IMR-90 (cell line): ENCODE measurements at regions not wholly inside any gene's neighbourhood (a gene's known extent, or its start where the extent isn't known, plus 50 kb on each side); places are given as distances from the start of the nearest gene placed in this dataset.

ENCODE experiments used
- ATAC-seq: fragments of 200-7000 bp; cut with Tn5 transposase; 2 replicates; pipeline ENCODE4 v1.9.1; 2020; ENCODE audit warnings: low read depth, mild to moderate bottlenecking, moderate library complexity
- BruUV-seq: library from RNA; stranded (reverse); fragments of 400-500 nt; replicated peaks from 2 replicates; lab custom pipeline; 2021; lab: Mats Ljungman, UMichigan
- CTCF ChIA-PET: fragments of 300-600 bp; formaldehyde crosslinking; extraction: SDS; loops from one replicate; lab custom pipeline; 2021; ENCODE audit warnings: antibody characterized with exemption; lab: Yijun Ruan, JAX
- POLR2A ChIA-PET: fragments of 300-600 bp; sonication (Branson Sonifier 250); formaldehyde crosslinking; loops from one replicate; lab custom pipeline; 2022; ENCODE audit warnings: antibody characterized with exemption; ENCODE audit not compliant: unreplicated experiment; lab: Charles Lee
- DNase-seq: peaks from one replicate; pipeline ENCODE4 v3.0.0; 2013
- H2AFZ ChIP-seq: replicated peaks from 2 replicates; pipeline ENCODE3; 2013; ENCODE audit warnings: low read length, mild to moderate bottlenecking; ENCODE audit not compliant: poor library complexity
- H2AK5ac ChIP-seq: 2 replicates; pipeline ENCODE4 v1.6.1; 2013; ENCODE audit warnings: low read depth, low read length, inconsistent platforms
- H2AK9ac ChIP-seq: replicated peaks from 2 replicates; pipeline ENCODE3; 2013; ENCODE audit warnings: mild to moderate bottlenecking, low read depth, low read length, moderate library complexity; ENCODE audit not compliant: poor library complexity
- H2BK120ac ChIP-seq: 2 replicates; pipeline ENCODE4 v1.6.1; 2013; ENCODE audit warnings: low read depth, low read length, inconsistent platforms
- H2BK15ac ChIP-seq: 3 replicates; pipeline ENCODE4 v1.6.1; 2013; ENCODE audit warnings: low read depth, low read length, inconsistent platforms
- H2BK20ac ChIP-seq: 2 replicates; pipeline ENCODE4 v1.6.1; 2013; ENCODE audit warnings: low read depth, mild to moderate bottlenecking, inconsistent platforms, low read length, moderate library complexity
- H2BK5ac ChIP-seq: 2 replicates; pipeline ENCODE4 v1.6.1; 2013; ENCODE audit warnings: mild to moderate bottlenecking, low read depth, low read length, inconsistent platforms; ENCODE audit not compliant: poor library complexity, severe bottlenecking
- H3K14ac ChIP-seq: replicated peaks from 2 replicates; pipeline ENCODE4 v1.6.1; 2013; ENCODE audit warnings: low read depth, low read length, inconsistent platforms
- H3K18ac ChIP-seq: 2 replicates; pipeline ENCODE4 v1.6.1; 2013; ENCODE audit warnings: low read depth, low read length, control low read depth
- H3K23ac ChIP-seq: 2 replicates; pipeline ENCODE4 v1.6.1; 2013; ENCODE audit warnings: low read depth, low read length, inconsistent platforms
- H3K27ac ChIP-seq: 2 replicates; pipeline ENCODE4 v1.5.1; 2013; ENCODE audit warnings: mild to moderate bottlenecking, control low read depth, low read length; ENCODE audit not compliant: insufficient read depth
- H3K27me3 ChIP-seq: 2 replicates; pipeline ENCODE4 v1.6.1; 2013; ENCODE audit warnings: low read length; ENCODE audit not compliant: control insufficient read depth, insufficient read depth
- H3K36me3 ChIP-seq: 2 replicates; pipeline ENCODE4 v1.6.1; 2013; ENCODE audit warnings: low read length, mixed read lengths; ENCODE audit not compliant: control insufficient read depth, insufficient read depth
- H3K4ac ChIP-seq: 2 replicates; pipeline ENCODE4 v1.6.1; 2013; ENCODE audit warnings: low read depth, low read length, inconsistent platforms
- H3K4me1 ChIP-seq: 2 replicates; pipeline ENCODE4 v1.6.1; 2013; ENCODE audit warnings: low read length, mixed read lengths; ENCODE audit not compliant: control insufficient read depth, insufficient read depth
- H3K4me2 ChIP-seq: 2 replicates; pipeline ENCODE4 v1.6.1; 2013; ENCODE audit warnings: low read depth, mild to moderate bottlenecking, control low read depth, low read length, moderate library complexity
- H3K4me3 ChIP-seq: 2 replicates; pipeline ENCODE4 v1.5.1; 2013; ENCODE audit warnings: low read depth, mild to moderate bottlenecking, control low read depth, low read length, moderate library complexity; ENCODE audit not compliant: insufficient read depth
- H3K56ac ChIP-seq: 2 replicates; pipeline ENCODE4 v1.6.1; 2013; ENCODE audit warnings: low read length, inconsistent platforms; ENCODE audit not compliant: insufficient read depth; ENCODE audit errors: extremely low read depth
- H3K79me1 ChIP-seq, 2 experiments: 2 replicates each; pipeline ENCODE4 v1.6.1; 2013; ENCODE audit warnings: low read length in 2 of 2, inconsistent platforms in 1 of 2, low read depth in 1 of 2
- H3K9ac ChIP-seq: 2 replicates; pipeline ENCODE4 v1.6.1; 2013; ENCODE audit warnings: low read depth, low read length, control low read depth
- H3K9me1 ChIP-seq: 2 replicates; pipeline ENCODE4 v1.6.1; 2013; ENCODE audit warnings: low read length, inconsistent platforms; ENCODE audit not compliant: insufficient read depth
- H3K9me3 ChIP-seq: 2 replicates; pipeline ENCODE4 v1.6.1; 2013; ENCODE audit warnings: low read length; ENCODE audit not compliant: control insufficient read depth, insufficient read depth
- H4K20me1 ChIP-seq: 2 replicates; pipeline ENCODE4 v1.6.1; 2013; ENCODE audit warnings: low read length, inconsistent platforms; ENCODE audit not compliant: insufficient read depth
- H4K5ac ChIP-seq: 2 replicates; pipeline ENCODE4 v1.6.1; 2013; ENCODE audit warnings: mild to moderate bottlenecking, low read depth, low read length, control low read depth
- H4K8ac ChIP-seq, 2 experiments: 2 replicates each; pipeline ENCODE4 v1.6.1; 2013; ENCODE audit warnings: low read depth in 2 of 2, low read length in 2 of 2, control low read depth in 1 of 2, inconsistent platforms in 1 of 2
- H4K91ac ChIP-seq: 2 replicates; pipeline ENCODE4 v1.6.1; 2013; ENCODE audit warnings: low read depth, low read length, inconsistent platforms; ENCODE audit not compliant: insufficient read depth
- BHLHE40 ChIP-seq: fragments of 150-350 bp; IDR thresholded peaks from 2 replicates; pipeline ENCODE4 v1.6.1; 2016; ENCODE audit warnings: mild to moderate bottlenecking, low read depth, low read length
- CEBPB ChIP-seq: IDR thresholded peaks from 2 replicates; pipeline ENCODE4 v1.6.1; 2012; ENCODE audit warnings: low read depth, low read length, improper control_type of control experiment
- CHD1 ChIP-seq: IDR thresholded peaks from 2 replicates; pipeline ENCODE4 v1.6.1; 2012; ENCODE audit warnings: low read depth, low read length, improper control_type of control experiment
- CTCF ChIP-seq: conservative IDR thresholded peaks from 2 replicates; pipeline ENCODE4 v1.5.1; 2012; ENCODE audit warnings: mild to moderate bottlenecking, low read depth, low read length, improper control_type of control experiment
- ELK1 ChIP-seq: fragments of 150-350 bp; IDR thresholded peaks from 2 replicates; pipeline ENCODE4 v1.6.1; 2016; ENCODE audit warnings: low read depth, mild to moderate bottlenecking, low read length, moderate library complexity, borderline replicate concordance
- FOS ChIP-seq: fragments of 150-350 bp; IDR thresholded peaks from 2 replicates; pipeline ENCODE4 v1.6.1; 2016; ENCODE audit warnings: low read depth, low read length
- MAZ ChIP-seq: IDR thresholded peaks from 2 replicates; pipeline ENCODE4 v1.6.1; 2012; ENCODE audit warnings: low read depth, mild to moderate bottlenecking, low read length, improper control_type of control experiment, moderate library complexity, borderline replicate concordance
- MXI1 ChIP-seq: IDR thresholded peaks from 2 replicates; pipeline ENCODE4 v1.6.1; 2012; ENCODE audit warnings: low read depth, mild to moderate bottlenecking, low read length, moderate library complexity, borderline replicate concordance
- NFE2L2 ChIP-seq: fragments of 150-350 bp; IDR thresholded peaks from 2 replicates; pipeline ENCODE4 v1.6.1; 2016; ENCODE audit warnings: low read depth, mild to moderate bottlenecking, low read length
- RAD21 ChIP-seq: IDR thresholded peaks from 2 replicates; pipeline ENCODE4 v1.6.1; 2012; ENCODE audit warnings: low read length, improper control_type of control experiment
- RCOR1 ChIP-seq: IDR thresholded peaks from 2 replicates; pipeline ENCODE4 v1.6.1; 2012; ENCODE audit warnings: mild to moderate bottlenecking, low read length, improper control_type of control experiment; ENCODE audit not compliant: insufficient replicate concordance
- RFX5 ChIP-seq: IDR thresholded peaks from 2 replicates; pipeline ENCODE4 v1.8.0; 2012; ENCODE audit warnings: low read depth, mild to moderate bottlenecking, low read length, moderate library complexity
- SMC3 ChIP-seq: fragments of 150-350 bp; IDR thresholded peaks from 2 replicates; pipeline ENCODE4 v1.6.1; 2016; ENCODE audit warnings: low read depth, mild to moderate bottlenecking, antibody characterized with exemption, low read length, moderate library complexity
- USF2 ChIP-seq: fragments of 150-350 bp; IDR thresholded peaks from 2 replicates; pipeline ENCODE4 v1.6.1; 2017; ENCODE audit warnings: mild to moderate bottlenecking, antibody characterized with exemption, low read length, low read depth
- WGBS, 2 experiments: methylation state at CpG; one replicate each; pipeline versions ENCODE4 v1.1.5 to v1.1.7; 2013; ENCODE audit warnings: missing lambda C conversion rate in 2 of 2; ENCODE audit not compliant: insufficient read length in 1 of 2; ENCODE audit errors: extremely low coverage in 2 of 2; 5-methylcytosine and 5-hydroxymethylcytosine counted together
- dilution Hi-C: fragments of 300-500 bp; cut with HindIII; formaldehyde crosslinking; loops from one replicate; pipeline ENCODE4 v1.14.3; 2018; ENCODE audit warnings: low sequenced_read_pairs; ENCODE audit not compliant: unreplicated experiment
- in situ Hi-C: fragments of 300-500 bp; cut with MboI; formaldehyde crosslinking; loops from 3 replicates; pipeline ENCODE4 v1.14.3; 2019; ENCODE audit warnings: low sequenced_read_pairs, inconsistent platforms, mixed read lengths
- intact Hi-C: fragments of 100-400 bp; cut with micrococcal nuclease; formaldehyde crosslinking; loops from 2 replicates; pipeline ENCODE4 v1.10.0; 2022

GRCh38 chr1:188991221-188991930 lies 1486.3 kb downstream of the BRINP3 start:
- no TSS peak for BruUV-seq
- Histone ChIP-seq H3K9me3 (peaks cover 2% of the 10 kb centered on the region; the same call in 1 of the 2 replicates), H3K9ac (no peak overlapping the region), H3K9me1 (no peaks in the 10 kb centered on the region), H3K18ac (no peak overlapping the region), H2AK5ac (no peak overlapping the region), H3K4me1 (no peaks in the 10 kb centered on the region), H2BK120ac (no peak overlapping the region), H2BK15ac (no peak overlapping the region), H4K20me1 (no peaks in the 10 kb centered on the region), H3K14ac (no peak overlapping the region), H3K4ac (no peak overlapping the region), H2BK5ac (no peak overlapping the region), H3K4me2 (no peak overlapping the region), H4K91ac (no peak overlapping the region), H3K36me3 (no peaks in the 10 kb centered on the region), H2BK20ac (no peak overlapping the region), H3K27me3 (no peaks in the 10 kb centered on the region), H2AK9ac (no peak overlapping the region), H4K8ac (no peak overlapping the region), H3K56ac (no peak overlapping the region), H3K79me1 (no peaks in the 10 kb centered on the region), H2AFZ (no peak overlapping the region), H3K27ac (no peak overlapping the region), H3K23ac (no peak overlapping the region), H3K4me3 (no peak overlapping the region), H4K5ac (no peak overlapping the region)
- dilution Hi-C loops (no loop called here), in situ Hi-C loops (no loop called here), intact Hi-C loops (loop anchor here (5.0 kb wide), 1 partner anchor 79 kb away; no protein-coding TSS in a partner anchor)
- no peak for ATAC-seq
- no CpG with 5 or more reads among the region's 2 CpGs for WGBS, 2 experiments
- TF ChIP-seq USF2 (no peak), CEBPB (no peak), NFE2L2 (no peak), CTCF (no peak), BHLHE40 (no peak), SMC3 (no peak), FOS (no peak), RFX5 (no peak), MXI1 (no peak), RCOR1 (no peak), CHD1 (no peak), ELK1 (no peak), MAZ (no peak), RAD21 (no peak)
- no peak for DNase-seq
- CTCF ChIA-PET, result no interaction called here
- POLR2A ChIA-PET, result no interaction called here
